ENCODE measurements at regions not wholly inside any gene's neighbourhood (a gene's known extent, or its start where the extent isn't known, plus 50 kb on each side); places are given as distances from the start of the nearest gene placed in this dataset.
"Not testable (repeated sequence)": the region's sequence is repeated elsewhere in the genome, so short reads cannot be mapped to it uniquely, and the experiment has no call there.

GRCh38 chr3:109809513-109809912 is 472.2 kb upstream of the DPPA4 start:
- no peak for DNase-seq

GRCh38 chr3:109818081-109818480 is 480.7 kb upstream of the DPPA4 start:
- no peak for DNase-seq

DNA sequence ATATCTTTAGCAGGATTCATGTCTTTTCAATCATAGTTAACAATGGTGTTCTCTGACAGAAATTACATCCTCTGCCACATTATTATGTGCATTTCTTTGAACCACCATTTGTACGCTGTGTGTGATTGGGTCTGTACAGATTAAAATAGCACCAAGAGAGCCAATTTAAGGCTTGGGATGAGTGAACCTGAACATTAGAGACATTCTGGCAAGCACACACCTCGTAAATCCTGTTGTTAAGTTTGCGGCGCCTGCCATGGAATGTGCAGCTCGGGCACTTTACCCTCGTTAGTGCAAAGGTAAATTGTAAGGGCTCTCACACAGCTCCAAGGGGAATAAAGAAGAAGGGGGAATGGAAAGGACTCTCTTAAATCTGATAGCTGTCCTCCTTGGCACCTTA is 482.4 kb upstream of the DPPA4 start:
- no peak for DNase-seq

DNA sequence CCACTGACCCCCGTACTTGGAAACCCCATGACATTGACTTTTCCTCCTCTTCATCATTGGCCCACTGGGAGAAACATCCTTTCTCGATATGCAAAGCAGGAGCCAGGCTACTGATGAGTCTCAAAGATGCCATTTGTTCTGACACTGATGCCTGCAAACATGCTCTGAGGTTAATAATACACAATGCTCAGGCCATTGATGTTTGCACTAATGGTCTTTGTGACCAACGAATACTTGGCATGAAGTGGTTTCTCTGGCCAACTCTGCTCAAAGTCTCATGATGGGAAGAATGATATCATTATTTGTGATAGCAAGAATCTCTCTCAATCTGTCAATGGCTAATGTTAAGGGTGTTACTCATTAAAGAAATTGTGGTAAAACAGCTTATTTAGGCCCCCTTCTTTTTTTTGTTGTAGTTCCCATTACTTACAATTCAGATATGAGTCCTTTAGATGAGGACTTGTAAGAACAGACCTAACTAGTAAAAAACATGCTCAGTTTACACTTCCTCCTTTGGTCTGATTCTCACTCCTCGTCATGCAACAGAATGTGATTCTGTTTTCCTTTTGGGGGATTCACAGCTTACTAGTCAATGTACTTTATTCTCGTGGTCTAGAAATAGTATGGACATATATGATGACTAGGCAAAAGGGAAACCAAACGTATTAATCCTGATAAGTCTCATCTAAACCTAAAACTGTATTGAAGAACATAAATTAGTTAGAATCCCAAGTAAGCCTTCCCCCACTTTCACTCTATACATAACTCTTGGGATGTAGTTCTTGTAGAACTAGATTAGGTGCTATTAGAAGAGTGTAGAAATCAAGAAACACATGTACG is 488.8 kb upstream of the DPPA4 start:
- DNase-seq: no peak

- DNase-seq: no peak
Observed at GRCh38 chr3:109831403-109831802, 494.1 kb upstream of the DPPA4 start.

- DNase-seq: no peak
Observed at GRCh38 chr3:109835958-109836357, 498.6 kb upstream of the DPPA4 start.

GRCh38 chr3:109851854-109852253 is 514.5 kb upstream of the DPPA4 start:
- no peak for DNase-seq

GRCh38 chr3:109852283-109852682 is 514.9 kb upstream of the DPPA4 start:
- no peak for DNase-seq

DNA sequence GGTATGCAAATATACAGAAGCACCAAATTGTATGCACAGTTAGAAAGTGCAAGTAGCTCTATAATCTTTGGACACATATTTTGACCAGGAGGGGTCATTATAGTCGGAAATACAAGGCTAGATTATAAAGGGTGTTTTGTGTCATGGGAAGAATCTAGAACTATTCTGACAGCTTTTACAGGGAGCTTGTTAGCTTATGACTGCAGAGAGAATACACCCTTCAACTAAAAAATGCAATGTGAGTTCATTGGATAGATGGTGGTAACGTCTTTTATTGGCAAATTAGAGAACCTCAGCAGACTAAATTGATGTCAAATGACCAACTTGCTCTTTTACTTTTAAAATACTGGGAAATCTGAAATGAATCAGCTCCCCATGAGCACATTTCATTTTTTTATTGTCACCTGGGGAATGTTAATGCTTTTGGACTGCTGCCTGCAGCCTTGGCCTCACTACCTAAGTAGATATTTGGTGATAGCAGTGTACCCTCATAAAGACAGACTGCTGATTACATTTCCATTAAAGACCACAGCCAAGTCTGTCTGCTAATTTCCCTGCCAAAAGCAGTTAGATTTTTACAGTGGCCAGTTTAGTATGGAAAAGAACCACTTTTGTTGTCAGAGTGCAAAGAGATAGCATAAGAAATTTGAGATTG is 515.9 kb upstream of the DPPA4 start:
- DNase-seq: no peak

DNA sequence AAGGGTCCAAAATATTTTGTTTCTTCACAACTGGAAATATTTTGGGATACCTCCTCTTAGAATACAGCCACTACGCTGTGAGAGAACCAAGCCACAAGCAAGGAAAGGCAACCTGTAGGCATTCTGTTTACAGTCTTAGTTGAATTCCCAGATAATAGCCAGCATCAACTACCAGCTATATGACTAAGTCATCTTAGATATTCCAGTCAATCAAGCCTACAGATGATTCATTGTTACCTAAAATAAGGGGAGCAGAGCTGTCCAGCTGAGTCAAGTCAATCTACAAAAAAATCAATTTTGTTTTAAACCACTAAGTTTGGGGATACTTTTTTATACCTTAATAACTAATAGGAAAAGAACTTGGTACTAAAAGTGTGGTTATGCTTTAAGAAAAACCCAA is 526.4 kb upstream of the DPPA4 start:
- DNase-seq: no peak

DNA sequence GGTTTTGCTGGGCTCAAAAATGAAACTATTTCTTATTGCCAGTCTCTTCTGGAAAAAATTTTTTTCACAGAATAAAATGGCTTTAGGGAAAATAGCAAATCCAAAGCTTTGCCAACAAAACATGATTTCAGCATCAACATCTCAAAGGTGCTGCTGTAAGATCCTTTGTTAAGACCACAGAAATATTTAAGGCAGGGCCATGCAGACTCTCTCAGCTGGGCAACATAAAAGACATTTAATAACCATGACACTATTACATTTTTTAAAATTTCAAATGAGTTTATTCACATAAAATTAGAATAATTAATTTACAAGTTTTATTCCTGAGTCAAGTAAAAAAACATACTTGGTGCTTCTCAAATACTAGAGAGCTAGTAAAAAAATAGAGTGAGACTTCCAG is 527.1 kb upstream of the DPPA4 start:
- no peak for DNase-seq

DNA sequence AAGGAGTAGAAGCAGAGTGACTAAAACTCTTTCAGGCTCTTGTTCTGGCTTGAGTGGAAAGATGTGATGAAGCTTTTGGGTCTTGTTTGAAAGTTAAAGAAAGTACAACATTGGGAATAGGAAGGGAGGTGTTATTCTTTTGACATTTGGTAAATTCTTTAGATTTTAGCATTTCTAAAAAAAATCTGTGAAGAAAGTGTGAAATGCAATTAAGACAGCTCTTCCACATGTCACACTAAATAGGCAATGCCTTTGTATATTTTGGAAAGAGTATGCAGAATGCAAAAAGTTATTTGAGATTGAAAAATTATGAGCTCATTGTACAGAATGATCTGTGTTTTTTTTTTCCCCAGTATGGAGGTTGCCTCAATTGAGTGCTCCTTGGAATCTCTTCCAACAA is 532.2 kb upstream of the DPPA4 start:
- no peak for DNase-seq

GRCh38 chr3:109874896-109875708 is 537.8 kb upstream of the DPPA4 start:
- DNase-seq: no peak

DNA sequence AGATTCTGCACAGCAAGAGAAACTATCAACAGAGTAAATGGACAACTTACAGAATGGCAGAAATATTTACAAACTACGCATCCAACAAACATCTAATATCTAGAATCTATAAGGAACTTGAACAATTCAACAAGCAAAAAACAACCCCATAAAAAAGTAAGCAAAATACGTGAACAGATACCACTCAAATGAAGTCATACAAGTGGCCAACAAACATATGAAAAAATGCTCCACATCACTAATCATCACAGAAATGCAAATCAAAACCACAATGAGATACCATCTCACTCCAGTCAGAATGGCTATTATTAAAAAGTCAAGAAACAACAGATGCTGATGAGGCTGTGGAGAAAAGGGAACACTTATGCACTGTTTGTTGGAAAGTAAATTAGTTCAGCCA is 540.3 kb upstream of the DPPA4 start:
- not testable (repeated sequence) for DNase-seq

- no peak for DNase-seq
Observed at GRCh38 chr3:109882144-109882543, 544.8 kb upstream of the DPPA4 start.

- DNase-seq: no peak
Observed at GRCh38 chr3:109887293-109887692, 549.9 kb upstream of the DPPA4 start.

GRCh38 chr3:109888026-109888425 is 550.7 kb upstream of the DPPA4 start:
- DNase-seq: no peak

- DNase-seq: no peak
Observed at GRCh38 chr3:109897734-109898133, 560.4 kb upstream of the DPPA4 start.

- DNase-seq: no peak
Observed at GRCh38 chr3:109899925-109900324, 562.6 kb upstream of the DPPA4 start.

- no peak for DNase-seq
Observed at GRCh38 chr3:109900783-109901182, 563.4 kb upstream of the DPPA4 start.

GRCh38 chr3:109902549-109902948 is 565.2 kb upstream of the DPPA4 start:
- DNase-seq: no peak

DNA sequence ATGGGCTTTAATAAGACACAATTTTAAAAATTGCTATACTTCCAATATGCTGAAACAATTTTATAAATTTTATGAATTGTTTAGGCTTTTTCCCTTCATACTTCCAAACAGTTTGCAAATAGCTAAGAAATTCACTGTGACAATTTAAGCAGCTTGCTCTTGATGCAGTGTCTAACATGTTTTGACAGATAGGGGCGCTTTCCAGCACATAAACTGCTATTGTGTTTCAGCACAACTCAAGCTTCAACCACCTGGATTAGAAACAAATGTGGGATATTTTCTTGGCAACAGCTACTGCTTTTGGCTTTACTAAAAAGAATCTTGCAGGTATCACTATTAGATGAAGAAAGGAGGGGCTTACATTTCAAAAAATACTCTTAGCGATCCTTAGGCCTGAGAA is 565.8 kb upstream of the DPPA4 start:
- no peak for DNase-seq

DNA sequence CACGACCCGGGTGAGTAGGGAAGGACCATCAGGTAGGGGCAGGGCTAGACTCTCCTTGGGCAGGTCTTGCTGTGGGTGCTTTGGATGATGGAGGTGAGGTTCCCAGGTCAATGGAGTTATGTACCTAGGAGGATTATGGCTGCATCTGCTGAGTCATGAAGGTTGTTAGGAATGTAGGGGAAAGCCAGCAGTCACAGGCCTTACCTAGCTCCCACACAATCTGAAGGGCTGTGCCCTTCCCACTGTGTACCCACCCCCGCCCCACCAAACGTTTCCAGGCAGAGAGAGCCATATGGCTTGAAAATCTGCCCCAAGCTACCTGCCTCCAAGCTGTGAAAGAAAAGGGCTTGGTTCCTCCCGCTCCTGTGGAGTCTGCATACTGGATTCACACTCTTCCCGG is 573.4 kb upstream of the DPPA4 start:
- DNase-seq: no peak

DNA sequence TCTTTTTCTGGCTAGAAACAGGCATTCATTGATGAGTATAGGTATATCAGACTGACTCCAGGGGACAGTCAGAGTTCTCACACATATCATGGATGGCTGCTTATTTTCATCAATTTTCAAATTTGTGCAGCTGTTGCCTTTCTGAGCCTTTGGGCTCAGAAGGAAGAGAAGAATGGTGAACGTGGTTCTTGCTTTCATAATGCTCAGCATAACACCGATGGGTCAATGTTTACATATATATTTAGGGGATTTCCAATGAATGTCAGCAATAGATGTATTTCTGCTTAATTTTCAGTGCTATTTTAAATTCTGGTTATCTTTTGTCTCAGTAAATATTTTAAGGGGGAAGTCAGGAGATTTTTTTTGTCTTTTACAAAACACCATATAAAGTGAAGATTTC is 581.4 kb upstream of the DPPA4 start:
- no peak for DNase-seq

All from bone marrow (tissue), 2 donors.